ENCODE measurements at regions not wholly inside any gene's neighbourhood (a gene's known extent, or its start where the extent isn't known, plus 50 kb on each side); places are given as distances from the start of the nearest gene placed in this dataset.

- intact Hi-C loops (cut with micrococcal nuclease): no loop called here
- H3K4me3 ChIP-seq (ENCODE audit: low read length): no peak overlapping the region
- no peaks in the 10 kb centered on the region for H3K36me3 ChIP-seq (ENCODE audit: low read depth, low read length)
- no peaks in the 10 kb centered on the region for H3K9me3 ChIP-seq (ENCODE audit: low read length)
- H3K4me1 ChIP-seq (ENCODE audit: insufficient read depth, low read length): no peaks in the 10 kb centered on the region
- TF ChIP-seq EZH2phosphoT487 (IDR thresholded peaks at IDR 0.05; ENCODE audit: borderline replicate concordance, low read length): no peak
- TF ChIP-seq EZH2 (IDR thresholded peaks at IDR 0.05; ENCODE audit: low read length, unreplicated experiment): no peak
- no peak for TF ChIP-seq CTCF (conservative IDR thresholded peaks at IDR 0.05; ENCODE audit: low read depth, low read length)
- no peaks in the 10 kb centered on the region for H3K27me3 ChIP-seq (ENCODE audit: low read length)
- POLR2A ChIA-PET (ENCODE audit: unreplicated experiment): no interaction called here
- no peak overlapping the region for H2AFZ ChIP-seq (ENCODE audit: low read length)
- H3K27ac ChIP-seq (ENCODE audit: low read length): no peak overlapping the region
- no peak overlapping the region for H3K4me2 ChIP-seq (ENCODE audit: low read length)
- no peaks in the 10 kb centered on the region for H4K20me1 ChIP-seq (ENCODE audit: low read length)
- H3F3A ChIP-seq (ENCODE audit: low read length, unreplicated experiment): no peaks in the 10 kb centered on the region
- H3K9me2 ChIP-seq (replicated peaks; ENCODE audit: low read length): no peaks in the 10 kb centered on the region
- ATAC-seq (no peak), DNase-seq (no peak)
- H3K79me2 ChIP-seq (ENCODE audit: low read length): no peaks in the 10 kb centered on the region
- H3K9ac ChIP-seq (ENCODE audit: low read length): no peak overlapping the region
- CTCF ChIA-PET: no interaction called here
- BruUV-seq (replicated peaks): no TSS peak
Observed at GRCh38 chr10:83612746-83613145, 526.6 kb upstream of the GHITM start.

GRCh38 chr10:83617172-83617571, 522.1 kb upstream of the GHITM start:
- POLR2A ChIA-PET (ENCODE audit: unreplicated experiment): no interaction called here
- H3K4me3 ChIP-seq (ENCODE audit: low read length): no peak overlapping the region
- no peaks in the 10 kb centered on the region for H3F3A ChIP-seq (ENCODE audit: low read length, unreplicated experiment)
- CTCF ChIA-PET: no interaction called here
- no peaks in the 10 kb centered on the region for H3K9me2 ChIP-seq (replicated peaks; ENCODE audit: low read length)
- BruUV-seq (replicated peaks): no TSS peak
- H3K4me2 ChIP-seq (ENCODE audit: low read length): no peak overlapping the region
- H2AFZ ChIP-seq (ENCODE audit: low read length): no peak overlapping the region
- DNase-seq (no peak), ATAC-seq (no peak)
- no peaks in the 10 kb centered on the region for H3K36me3 ChIP-seq (ENCODE audit: low read depth, low read length)
- no peaks in the 10 kb centered on the region for H3K4me1 ChIP-seq (ENCODE audit: insufficient read depth, low read length)
- intact Hi-C loops (cut with micrococcal nuclease): no loop called here
- H3K9me3 ChIP-seq (ENCODE audit: low read length): no peaks in the 10 kb centered on the region
- no peak overlapping the region for H3K9ac ChIP-seq (ENCODE audit: low read length)
- no peak overlapping the region for H3K27ac ChIP-seq (ENCODE audit: low read length)
- H4K20me1 ChIP-seq (ENCODE audit: low read length): no peaks in the 10 kb centered on the region
- no peak for TF ChIP-seq CTCF (conservative IDR thresholded peaks at IDR 0.05; ENCODE audit: low read depth, low read length)
- no peak for TF ChIP-seq EZH2 (IDR thresholded peaks at IDR 0.05; ENCODE audit: low read length, unreplicated experiment)
- TF ChIP-seq EZH2phosphoT487 (IDR thresholded peaks at IDR 0.05; ENCODE audit: borderline replicate concordance, low read length): no peak
- H3K27me3 ChIP-seq (ENCODE audit: low read length): no peaks in the 10 kb centered on the region
- H3K79me2 ChIP-seq (ENCODE audit: low read length): no peaks in the 10 kb centered on the region

DNA sequence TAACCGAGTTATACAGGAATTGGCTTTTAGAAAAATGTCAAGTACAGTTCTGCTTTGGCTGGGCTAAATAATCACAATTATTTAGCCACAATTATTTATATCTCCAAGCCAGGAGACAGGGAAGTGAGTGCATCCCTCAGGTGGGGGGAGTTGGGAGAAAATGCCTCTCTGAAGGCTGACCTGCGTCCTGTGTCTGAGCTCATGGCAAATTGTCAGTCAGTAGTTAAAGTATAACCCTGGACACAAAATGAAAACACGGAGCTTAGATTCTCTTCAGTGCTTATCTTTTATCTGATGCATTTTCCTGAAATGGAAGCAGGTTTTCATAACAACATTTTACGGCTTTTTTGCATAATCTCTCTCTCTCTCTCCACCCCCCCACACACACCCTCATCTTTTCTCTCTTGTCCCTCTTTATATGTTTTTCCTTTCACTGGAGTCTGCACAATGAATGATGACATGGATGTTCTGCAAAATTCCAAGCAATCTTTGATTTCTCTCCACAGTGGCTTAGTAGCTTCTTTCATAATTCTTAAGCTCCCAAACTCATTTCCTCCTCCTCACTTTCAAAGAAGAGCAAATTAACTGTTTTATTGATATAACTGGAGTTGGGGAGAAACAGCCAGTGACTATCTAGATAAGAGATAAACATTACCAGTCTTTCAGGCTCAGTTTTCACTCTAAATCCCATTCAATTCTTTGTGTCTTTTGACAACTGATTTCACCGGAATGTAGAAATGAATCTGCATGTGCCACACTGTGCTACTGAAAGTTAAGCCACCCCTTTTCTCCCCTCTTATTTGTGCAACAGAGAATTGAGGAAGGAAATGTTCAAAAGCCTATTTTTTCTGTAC, 521.4 kb upstream of the GHITM start:
- ATAC-seq: no peak
- H3F3A ChIP-seq (ENCODE audit: low read length, unreplicated experiment): no peaks in the 10 kb centered on the region
- TF ChIP-seq EZH2phosphoT487 (IDR thresholded peaks at IDR 0.05; ENCODE audit: borderline replicate concordance, low read length) (no peak), EZH2 (IDR thresholded peaks at IDR 0.05; ENCODE audit: low read length, unreplicated experiment) (no peak), CTCF (conservative IDR thresholded peaks at IDR 0.05; ENCODE audit: low read depth, low read length) (no peak)
- H3K27me3 ChIP-seq (ENCODE audit: low read length): no peaks in the 10 kb centered on the region
- H3K9me3 ChIP-seq (ENCODE audit: low read length): no peaks in the 10 kb centered on the region
- no peaks in the 10 kb centered on the region for H4K20me1 ChIP-seq (ENCODE audit: low read length)
- DNase-seq: no peak
- no peaks in the 10 kb centered on the region for H3K36me3 ChIP-seq (ENCODE audit: low read depth, low read length)
- ChIA-PET POLR2A (ENCODE audit: unreplicated experiment) (no interaction called here), CTCF (no interaction called here)
- no peak overlapping the region for H3K4me3 ChIP-seq (ENCODE audit: low read length)
- H3K27ac ChIP-seq (ENCODE audit: low read length): no peak overlapping the region
- H2AFZ ChIP-seq (ENCODE audit: low read length): no peak overlapping the region
- H3K9me2 ChIP-seq (replicated peaks; ENCODE audit: low read length): no peaks in the 10 kb centered on the region
- intact Hi-C loops (cut with micrococcal nuclease): no loop called here
- no TSS peak for BruUV-seq (replicated peaks)
- no peak overlapping the region for H3K9ac ChIP-seq (ENCODE audit: low read length)
- no peaks in the 10 kb centered on the region for H3K79me2 ChIP-seq (ENCODE audit: low read length)
- no peak overlapping the region for H3K4me2 ChIP-seq (ENCODE audit: low read length)
- H3K4me1 ChIP-seq (ENCODE audit: insufficient read depth, low read length): no peaks in the 10 kb centered on the region

Measured in PC-3 (cell line).